ENCODE measurements at regions not wholly inside any gene's neighbourhood (a gene's known extent, or its start where the extent isn't known, plus 50 kb on each side); places are given as distances from the start of the nearest gene placed in this dataset.

- TF ChIP-seq, protein P1, sequence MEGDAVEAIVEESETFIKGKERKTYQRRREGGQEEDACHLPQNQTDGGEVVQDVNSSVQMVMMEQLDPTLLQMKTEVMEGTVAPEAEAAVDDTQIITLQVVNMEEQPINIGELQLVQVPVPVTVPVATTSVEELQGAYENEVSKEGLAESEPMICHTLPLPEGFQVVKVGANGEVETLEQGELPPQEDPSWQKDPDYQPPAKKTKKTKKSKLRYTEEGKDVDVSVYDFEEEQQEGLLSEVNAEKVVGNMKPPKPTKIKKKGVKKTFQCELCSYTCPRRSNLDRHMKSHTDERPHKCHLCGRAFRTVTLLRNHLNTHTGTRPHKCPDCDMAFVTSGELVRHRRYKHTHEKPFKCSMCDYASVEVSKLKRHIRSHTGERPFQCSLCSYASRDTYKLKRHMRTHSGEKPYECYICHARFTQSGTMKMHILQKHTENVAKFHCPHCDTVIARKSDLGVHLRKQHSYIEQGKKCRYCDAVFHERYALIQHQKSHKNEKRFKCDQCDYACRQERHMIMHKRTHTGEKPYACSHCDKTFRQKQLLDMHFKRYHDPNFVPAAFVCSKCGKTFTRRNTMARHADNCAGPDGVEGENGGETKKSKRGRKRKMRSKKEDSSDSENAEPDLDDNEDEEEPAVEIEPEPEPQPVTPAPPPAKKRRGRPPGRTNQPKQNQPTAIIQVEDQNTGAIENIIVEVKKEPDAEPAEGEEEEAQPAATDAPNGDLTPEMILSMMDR (IDR thresholded peaks at IDR 0.05): no peak
- TF ChIP-seq EZH2 (IDR thresholded peaks at IDR 0.05; ENCODE audit: borderline replicate concordance, insufficient read depth, low read depth, low read length, poor library complexity, severe bottlenecking): no peak
Observed at GRCh38 chr1:73781251-73781650, 416.7 kb downstream of the LRRIQ3 start.

All from B cell (primary cell).